ENCODE measurements at regions not wholly inside any gene's neighbourhood (a gene's known extent, or its start where the extent isn't known, plus 50 kb on each side); places are given as distances from the start of the nearest gene placed in this dataset.

GRCh38 chr9:118686959-118687358, 682.3 kb downstream of the BRINP1 start:
- Mint-ChIP-seq H3K27me3 (ENCODE audit: low read depth) (no peaks in the 10 kb centered on the region), H3K36me3 (no peaks in the 10 kb centered on the region), H3K9me3 (peaks cover 12% of the 10 kb centered on the region), H3K27ac (no peak overlapping the region), H3K4me3 (no peak overlapping the region), H3K4me1 (peaks cover 24% of the 10 kb centered on the region)
- DNase-seq (ENCODE audit: low spot score) = no peak
- CTCF ChIA-PET = no interaction called here
- ATAC-seq = no peak
- TF ChIP-seq ZMAT4 (CRISPR knock-in tag; IDR thresholded peaks at IDR 0.05) (no peak), TEAD1 (CRISPR knock-in tag; IDR thresholded peaks at IDR 0.05) (no peak), FOXK1 (CRISPR knock-in tag; IDR thresholded peaks at IDR 0.05) (no peak), ZNF423 (CRISPR knock-in tag; IDR thresholded peaks at IDR 0.05) (no peak), ERG (CRISPR knock-in tag; IDR thresholded peaks at IDR 0.05) (no peak), E2F1 (CRISPR knock-in tag; IDR thresholded peaks at IDR 0.05) (no peak), FOXP1 (CRISPR knock-in tag; IDR thresholded peaks at IDR 0.05; ENCODE audit: borderline replicate concordance) (no peak), ESRRA (CRISPR knock-in tag; IDR thresholded peaks at IDR 0.05; ENCODE audit: borderline replicate concordance) (no peak), RORB (CRISPR knock-in tag; IDR thresholded peaks at IDR 0.05) (no peak), HMGXB4 (CRISPR knock-in tag; IDR thresholded peaks at IDR 0.05) (no peak), ZNF416 (CRISPR knock-in tag; IDR thresholded peaks at IDR 0.05) (no peak), E2F5 (CRISPR knock-in tag; IDR thresholded peaks at IDR 0.05) (no peak), PREB (CRISPR knock-in tag; IDR thresholded peaks at IDR 0.05; ENCODE audit: borderline replicate concordance) (no peak), CDX4 (CRISPR knock-in tag; IDR thresholded peaks at IDR 0.05; ENCODE audit: borderline replicate concordance) (no peak), RELA (CRISPR knock-in tag; IDR thresholded peaks at IDR 0.05; ENCODE audit: borderline replicate concordance) (no peak), ZBTB21 (CRISPR knock-in tag; IDR thresholded peaks at IDR 0.05; ENCODE audit: borderline replicate concordance) (no peak), FOXP4 (CRISPR knock-in tag; IDR thresholded peaks at IDR 0.05) (no peak), PRDM15 (CRISPR knock-in tag; IDR thresholded peaks at IDR 0.05) (no peak), USF2 (CRISPR knock-in tag; IDR thresholded peaks at IDR 0.05) (no peak)
- POLR2A ChIA-PET = no interaction called here

All from WTC11 (cell line).